WI38 (cell line): ENCODE measurements at regions not wholly inside any gene's neighbourhood (a gene's known extent, or its start where the extent isn't known, plus 50 kb on each side); places are given as distances from the start of the nearest gene placed in this dataset.

ENCODE experiments used
- H3K4me3 ChIP-seq: 2 replicates; pipeline ENCODE4 v1.5.1; 2011; ENCODE audit warnings: low read depth, mild to moderate bottlenecking, control low read depth, low read length
- CTCF ChIP-seq: IDR thresholded peaks from 2 replicates; pipeline ENCODE4 v1.5.1; 2012; ENCODE audit warnings: low read depth, mild to moderate bottlenecking, control low read depth, low read length

GRCh38 chr3:61343543-61343942 lies 92.3 kb upstream of the FHIT start:
- no peak overlapping the region for H3K4me3 ChIP-seq
- no peak for TF ChIP-seq CTCF

- no peak overlapping the region for H3K4me3 ChIP-seq
- no peak for TF ChIP-seq CTCF
These were observed 93.8 kb upstream of the FHIT start for GRCh38 chr3:61345020-61345419.

GRCh38 chr3:61347981-61348380 lies 96.7 kb upstream of the FHIT start:
- no peak overlapping the region for H3K4me3 ChIP-seq
- TF ChIP-seq CTCF: no peak

- TF ChIP-seq CTCF: no peak
- H3K4me3 ChIP-seq: no peak overlapping the region
These were observed 98.5 kb upstream of the FHIT start for GRCh38 chr3:61349717-61350116.

- H3K4me3 ChIP-seq: no peak overlapping the region
- TF ChIP-seq CTCF: no peak
These were observed 99.6 kb upstream of the FHIT start for GRCh38 chr3:61350782-61351309.

- H3K4me3 ChIP-seq: no peak overlapping the region
- no peak for TF ChIP-seq CTCF
These were observed 101.1 kb upstream of the FHIT start for GRCh38 chr3:61352306-61352705.

- H3K4me3 ChIP-seq: no peak overlapping the region
- no peak for TF ChIP-seq CTCF
These were observed 102.1 kb upstream of the FHIT start for GRCh38 chr3:61353382-61353781.
